ENCODE measurements at regions not wholly inside any gene's neighbourhood (a gene's known extent, or its start where the extent isn't known, plus 50 kb on each side); places are given as distances from the start of the nearest gene placed in this dataset.

DNA sequence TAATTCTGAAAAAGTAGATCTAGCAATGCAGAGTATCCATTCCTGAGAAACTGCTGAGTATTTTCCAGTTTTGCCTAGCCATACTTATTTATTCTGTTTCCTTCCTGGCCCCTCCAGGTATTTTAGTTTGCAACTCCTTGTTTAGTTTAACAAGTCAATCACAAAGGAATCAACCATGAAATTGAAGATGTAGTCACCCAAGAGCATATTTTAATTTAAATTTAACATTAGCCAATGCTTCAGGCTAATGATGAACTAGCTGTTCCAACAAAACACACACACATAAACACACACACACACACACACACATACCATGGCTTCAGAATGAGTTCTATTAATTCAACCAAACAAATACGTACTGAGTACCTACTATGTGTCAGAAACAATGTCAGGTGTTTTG, 332.8 kb upstream of the ERCC4 start:
- in situ Hi-C loops (cut with MboI; ENCODE audit: low sequenced_read_pairs, unreplicated experiment), result no loop called here
- DNase-seq (ENCODE audit: low spot score), result no peak
- TF ChIP-seq CTCF (IDR thresholded peaks at IDR 0.05; ENCODE audit: borderline replicate concordance, control extremely low read depth, extremely low read depth, insufficient read depth, missing control alignments), result no peak

DNA sequence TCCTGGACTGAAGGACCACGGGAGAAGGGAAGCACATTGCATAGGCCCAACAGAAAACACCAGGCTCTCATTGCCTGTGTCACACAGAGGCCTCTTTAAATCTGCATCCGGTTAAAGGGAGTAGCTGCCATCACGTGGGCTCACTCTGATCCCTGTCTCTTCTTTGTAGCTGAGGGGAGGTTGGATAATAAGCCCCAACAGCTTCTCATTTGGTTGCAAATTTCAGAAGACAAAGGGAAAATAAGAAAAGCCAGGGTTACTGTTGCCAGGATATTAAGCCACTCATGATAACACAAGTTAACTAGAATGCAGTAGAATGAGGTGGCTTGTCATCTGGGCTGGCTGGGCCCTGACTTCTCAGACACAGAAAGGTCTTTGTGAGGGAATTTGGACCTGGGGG, 325.1 kb upstream of the ERCC4 start:
- in situ Hi-C loops (cut with MboI; ENCODE audit: low sequenced_read_pairs, unreplicated experiment), result no loop called here
- DNase-seq (ENCODE audit: low spot score), result no peak
- no peak for TF ChIP-seq CTCF (IDR thresholded peaks at IDR 0.05; ENCODE audit: borderline replicate concordance, control extremely low read depth, extremely low read depth, insufficient read depth, missing control alignments)

GRCh38 chr16:13606804-13607203, 313.1 kb upstream of the ERCC4 start:
- TF ChIP-seq CTCF (IDR thresholded peaks at IDR 0.05; ENCODE audit: borderline replicate concordance, control extremely low read depth, extremely low read depth, insufficient read depth, missing control alignments), result no peak
- in situ Hi-C loops (cut with MboI; ENCODE audit: low sequenced_read_pairs, unreplicated experiment), result no loop called here
- DNase-seq (ENCODE audit: low spot score), result no peak

- no peak for TF ChIP-seq CTCF (IDR thresholded peaks at IDR 0.05; ENCODE audit: borderline replicate concordance, control extremely low read depth, extremely low read depth, insufficient read depth, missing control alignments)
- DNase-seq (ENCODE audit: low spot score), result no peak
- in situ Hi-C loops (cut with MboI; ENCODE audit: low sequenced_read_pairs, unreplicated experiment), result no loop called here
These were observed 312.7 kb upstream of the ERCC4 start for GRCh38 chr16:13607289-13607688.

GRCh38 chr16:13611596-13611995, 308.4 kb upstream of the ERCC4 start:
- no peak for DNase-seq (ENCODE audit: low spot score)
- no peak for TF ChIP-seq CTCF (IDR thresholded peaks at IDR 0.05; ENCODE audit: borderline replicate concordance, control extremely low read depth, extremely low read depth, insufficient read depth, missing control alignments)
- in situ Hi-C loops (cut with MboI; ENCODE audit: low sequenced_read_pairs, unreplicated experiment), result no loop called here

- in situ Hi-C loops (cut with MboI; ENCODE audit: low sequenced_read_pairs, unreplicated experiment), result no loop called here
- no peak for DNase-seq (ENCODE audit: low spot score)
- no peak for TF ChIP-seq CTCF (IDR thresholded peaks at IDR 0.05; ENCODE audit: borderline replicate concordance, control extremely low read depth, extremely low read depth, insufficient read depth, missing control alignments)
These were observed 307.3 kb upstream of the ERCC4 start for GRCh38 chr16:13612623-13613022.

- no peak for TF ChIP-seq CTCF (IDR thresholded peaks at IDR 0.05; ENCODE audit: borderline replicate concordance, control extremely low read depth, extremely low read depth, insufficient read depth, missing control alignments)
- in situ Hi-C loops (cut with MboI; ENCODE audit: low sequenced_read_pairs, unreplicated experiment), result no loop called here
- DNase-seq (ENCODE audit: low spot score), result no peak
These were observed 306.8 kb upstream of the ERCC4 start for GRCh38 chr16:13613165-13613564.
